Osteoblast (primary cell): ENCODE measurements at regions not wholly inside any gene's neighbourhood (a gene's known extent, or its start where the extent isn't known, plus 50 kb on each side); places are given as distances from the start of the nearest gene placed in this dataset.
A peak's percentile ranks its signal among the peaks of the same experiment; 100 is the strongest.

Source experiments
- DNase-seq: peaks from one replicate; pipeline ENCODE4 v3.0.0; 2011; ENCODE audit warnings: low spot score, mixed read lengths; ENCODE audit not compliant: insufficient read length; ENCODE audit errors: missing footprints
- H2AFZ ChIP-seq: 2 replicates; pipeline ENCODE4 v1.6.0; 2011; ENCODE audit warnings: mild to moderate bottlenecking, low read length
- H3K27ac ChIP-seq: 2 replicates; pipeline ENCODE4 v1.5.1; 2011; ENCODE audit warnings: mild to moderate bottlenecking, low read depth, low read length, moderate library complexity
- H3K27me3 ChIP-seq: 2 replicates; pipeline ENCODE4 v1.6.0; 2012; ENCODE audit warnings: mild to moderate bottlenecking, control low read depth, inconsistent platforms, low read length, moderate library complexity; ENCODE audit not compliant: insufficient read depth
- H3K36me3 ChIP-seq: 2 replicates; pipeline ENCODE4 v1.5.1; 2011; ENCODE audit warnings: mild to moderate bottlenecking, low read length, control low read depth, moderate library complexity; ENCODE audit not compliant: insufficient read depth
- H3K4me1 ChIP-seq: 2 replicates; pipeline ENCODE4 v1.5.1; 2011; ENCODE audit warnings: mild to moderate bottlenecking, low read length, control low read depth, moderate library complexity; ENCODE audit not compliant: insufficient read depth
- H3K4me2 ChIP-seq: 2 replicates; pipeline ENCODE4 v1.6.0; 2011; ENCODE audit warnings: mild to moderate bottlenecking, low read length; ENCODE audit not compliant: insufficient read depth
- H3K4me3 ChIP-seq: fragments of 200-600 bp; sonication (generic); 3 replicates; pipeline ENCODE4 v1.5.1; 2012; ENCODE audit warnings: mild to moderate bottlenecking, low read length, inconsistent platforms; ENCODE audit not compliant: insufficient read depth
- H3K79me2 ChIP-seq: 2 replicates; pipeline ENCODE4 v1.6.0; 2012; ENCODE audit warnings: mild to moderate bottlenecking, low read length, control low read depth, inconsistent platforms; ENCODE audit not compliant: insufficient read depth
- H3K9me3 ChIP-seq: 2 replicates; pipeline ENCODE4 v1.5.1; 2011; ENCODE audit warnings: low read depth, low read length, control low read depth
- H4K20me1 ChIP-seq: 2 replicates; pipeline ENCODE4 v1.6.0; 2012; ENCODE audit warnings: mild to moderate bottlenecking, low read length, control low read depth; ENCODE audit not compliant: insufficient read depth
- TF ChIP-seq, protein P1 (sequence below): IDR thresholded peaks from 2 replicates; pipeline ENCODE4 v1.5.1; 2011; ENCODE audit warnings: mild to moderate bottlenecking, low read depth, low read length, moderate library complexity; ENCODE audit errors: extremely low read depth

DNA sequence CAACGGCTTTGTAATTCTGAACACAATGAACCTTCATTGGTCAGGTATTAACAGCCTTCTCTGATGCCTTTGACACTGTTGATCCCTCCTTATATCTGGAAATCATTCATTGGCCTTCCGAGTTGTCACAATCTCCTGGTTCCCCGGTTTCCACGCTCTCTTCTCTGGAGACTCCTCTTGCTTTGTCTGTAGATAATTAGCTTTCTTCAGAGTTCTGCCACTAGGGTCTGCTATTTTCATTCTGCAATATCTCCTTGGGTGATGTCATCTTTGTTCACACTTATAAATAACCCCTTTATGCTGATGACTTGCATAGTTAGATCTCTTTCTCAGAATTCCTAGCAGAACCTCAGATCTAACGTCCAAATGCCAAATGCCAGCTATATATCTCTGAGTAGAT lies 583.8 kb upstream of the ZNF717 start:
- H3K4me1 ChIP-seq: no peaks in the 10 kb centered on the region
- DNase-seq: no peak
- no peaks in the 10 kb centered on the region for H3K79me2 ChIP-seq
- H3K9me3 ChIP-seq: no peaks in the 10 kb centered on the region
- TF ChIP-seq, protein P1, sequence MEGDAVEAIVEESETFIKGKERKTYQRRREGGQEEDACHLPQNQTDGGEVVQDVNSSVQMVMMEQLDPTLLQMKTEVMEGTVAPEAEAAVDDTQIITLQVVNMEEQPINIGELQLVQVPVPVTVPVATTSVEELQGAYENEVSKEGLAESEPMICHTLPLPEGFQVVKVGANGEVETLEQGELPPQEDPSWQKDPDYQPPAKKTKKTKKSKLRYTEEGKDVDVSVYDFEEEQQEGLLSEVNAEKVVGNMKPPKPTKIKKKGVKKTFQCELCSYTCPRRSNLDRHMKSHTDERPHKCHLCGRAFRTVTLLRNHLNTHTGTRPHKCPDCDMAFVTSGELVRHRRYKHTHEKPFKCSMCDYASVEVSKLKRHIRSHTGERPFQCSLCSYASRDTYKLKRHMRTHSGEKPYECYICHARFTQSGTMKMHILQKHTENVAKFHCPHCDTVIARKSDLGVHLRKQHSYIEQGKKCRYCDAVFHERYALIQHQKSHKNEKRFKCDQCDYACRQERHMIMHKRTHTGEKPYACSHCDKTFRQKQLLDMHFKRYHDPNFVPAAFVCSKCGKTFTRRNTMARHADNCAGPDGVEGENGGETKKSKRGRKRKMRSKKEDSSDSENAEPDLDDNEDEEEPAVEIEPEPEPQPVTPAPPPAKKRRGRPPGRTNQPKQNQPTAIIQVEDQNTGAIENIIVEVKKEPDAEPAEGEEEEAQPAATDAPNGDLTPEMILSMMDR: peak; percentile 13
- no peak overlapping the region for H3K4me2 ChIP-seq
- H3K36me3 ChIP-seq: no peaks in the 10 kb centered on the region
- H3K27ac ChIP-seq: no peak overlapping the region
- no peaks in the 10 kb centered on the region for H3K27me3 ChIP-seq
- no peaks in the 10 kb centered on the region for H4K20me1 ChIP-seq
- H3K4me3 ChIP-seq: no peak overlapping the region
- H2AFZ ChIP-seq: no peak overlapping the region

DNA sequence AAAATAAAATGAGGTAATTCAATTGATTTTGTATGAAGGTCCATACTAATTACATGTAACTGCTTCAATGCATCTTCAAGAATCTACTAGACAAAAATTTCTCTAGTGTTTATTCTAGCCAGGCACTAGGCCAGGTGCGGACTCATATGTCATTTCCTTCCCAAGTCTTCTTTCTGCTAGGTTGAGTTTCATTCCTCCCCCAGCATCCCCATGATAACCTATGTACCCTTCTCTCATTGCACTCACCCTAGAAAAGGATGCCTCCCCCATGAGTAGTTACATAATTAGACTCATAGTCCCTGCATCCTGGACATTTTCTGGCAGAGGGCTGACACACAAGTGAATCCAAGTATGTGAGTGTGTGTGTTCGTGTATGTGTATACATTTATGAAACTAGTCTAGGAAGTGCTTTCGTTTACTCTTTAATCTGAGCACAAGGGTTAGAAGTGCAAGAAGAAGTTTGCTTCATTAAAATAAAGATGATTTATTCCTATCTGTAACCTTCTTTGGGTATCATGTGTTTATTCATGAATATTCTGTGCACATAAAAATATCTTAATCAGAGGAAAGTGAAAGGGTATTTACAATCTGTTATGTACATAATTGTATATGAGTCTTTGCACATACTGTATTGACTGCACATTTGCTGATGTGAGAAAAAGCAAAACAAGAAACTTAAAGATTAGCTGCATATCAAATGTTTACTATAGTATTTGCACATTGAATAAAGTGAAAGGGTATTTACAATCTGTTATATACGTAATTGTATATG lies 585.6 kb upstream of the ZNF717 start:
- no peak for DNase-seq
- no peak overlapping the region for H2AFZ ChIP-seq
- TF ChIP-seq, protein P1: no peak
- no peaks in the 10 kb centered on the region for H4K20me1 ChIP-seq
- no peak overlapping the region for H3K4me3 ChIP-seq
- no peak overlapping the region for H3K27ac ChIP-seq
- no peaks in the 10 kb centered on the region for H3K4me1 ChIP-seq
- no peaks in the 10 kb centered on the region for H3K36me3 ChIP-seq
- no peak overlapping the region for H3K4me2 ChIP-seq
- H3K9me3 ChIP-seq: no peaks in the 10 kb centered on the region
- H3K79me2 ChIP-seq: no peaks in the 10 kb centered on the region
- no peaks in the 10 kb centered on the region for H3K27me3 ChIP-seq

DNA sequence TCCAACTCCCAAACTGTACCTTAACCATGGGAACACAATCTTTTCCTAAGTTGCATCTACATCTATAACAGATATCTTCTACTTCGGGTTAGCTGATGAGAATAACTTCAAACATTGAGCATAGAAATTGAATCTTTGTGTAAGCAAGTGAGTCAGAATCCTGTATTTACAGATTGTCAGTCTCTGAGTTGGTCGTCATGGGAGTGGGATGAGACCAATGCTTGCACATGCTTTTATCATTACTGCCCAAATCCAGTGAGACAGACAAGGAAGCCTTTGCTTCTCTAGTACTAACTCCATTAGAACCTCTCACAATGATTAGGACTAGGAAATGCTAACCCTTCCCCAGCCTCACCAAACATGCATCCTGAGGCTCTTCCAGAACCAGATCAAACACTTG lies 587.1 kb upstream of the ZNF717 start:
- Histone ChIP-seq H3K4me1 (no peaks in the 10 kb centered on the region), H3K36me3 (no peaks in the 10 kb centered on the region), H3K27ac (no peak overlapping the region), H3K4me2 (no peak overlapping the region), H3K27me3 (no peaks in the 10 kb centered on the region), H3K4me3 (no peak overlapping the region), H2AFZ (no peak overlapping the region), H4K20me1 (no peaks in the 10 kb centered on the region), H3K79me2 (no peaks in the 10 kb centered on the region), H3K9me3 (no peaks in the 10 kb centered on the region)
- TF ChIP-seq, protein P1: no peak
- DNase-seq: no peak

DNA sequence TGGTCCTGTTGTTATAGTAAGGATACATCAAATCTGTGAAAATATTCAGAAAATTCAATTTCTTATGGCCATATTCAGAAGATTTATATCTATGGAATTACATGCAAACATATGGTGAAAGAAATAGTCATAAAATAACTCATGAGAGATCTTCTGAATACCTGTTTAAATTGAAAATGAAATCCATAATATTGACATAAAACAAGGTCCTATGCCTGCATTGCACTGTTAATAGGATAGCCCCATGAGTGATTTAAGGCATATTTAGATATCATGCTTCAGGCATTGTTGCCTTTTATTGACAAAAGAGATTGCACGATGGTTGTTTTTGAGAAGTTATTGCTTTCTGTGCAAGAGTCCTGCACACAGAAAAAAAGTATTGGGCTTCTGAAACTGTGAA lies 591.7 kb upstream of the ZNF717 start:
- H3K79me2 ChIP-seq: no peaks in the 10 kb centered on the region
- H3K4me2 ChIP-seq: no peak overlapping the region
- no peak for DNase-seq
- no peaks in the 10 kb centered on the region for H3K9me3 ChIP-seq
- H4K20me1 ChIP-seq: no peaks in the 10 kb centered on the region
- H3K4me1 ChIP-seq: no peaks in the 10 kb centered on the region
- no peaks in the 10 kb centered on the region for H3K36me3 ChIP-seq
- H2AFZ ChIP-seq: no peak overlapping the region
- TF ChIP-seq, protein P1: no peak
- H3K27ac ChIP-seq: no peak overlapping the region
- H3K27me3 ChIP-seq: no peaks in the 10 kb centered on the region
- no peak overlapping the region for H3K4me3 ChIP-seq
